ENCODE measurements at regions not wholly inside any gene's neighbourhood (a gene's known extent, or its start where the extent isn't known, plus 50 kb on each side); places are given as distances from the start of the nearest gene placed in this dataset.

GRCh38 chr4:104163820-104164219 is 330.9 kb downstream of the CXXC4 start:
- Mint-ChIP-seq H3K4me1 (no peaks in the 10 kb centered on the region), H3K27ac (no peak overlapping the region), H3K27me3 (ENCODE audit: insufficient read depth, low read depth, poor library complexity) (peaks cover 2% of the 10 kb centered on the region), H3K9me3 (no peaks in the 10 kb centered on the region), H3K36me3 (ENCODE audit: low read depth) (no peaks in the 10 kb centered on the region), H3K4me3 (no peak overlapping the region)
- H4K20me1 ChIP-seq (replicated peaks; ENCODE audit: insufficient read depth) = no peaks in the 10 kb centered on the region
- no peaks in the 10 kb centered on the region for H3K27me3 ChIP-seq (ENCODE audit: insufficient read depth)
- H3K27ac ChIP-seq (ENCODE audit: low read depth) = no peak overlapping the region
- H3K36me3 ChIP-seq (ENCODE audit: insufficient read depth) = no peaks in the 10 kb centered on the region
- no peak for ATAC-seq
- no peak overlapping the region for H3K4me3 ChIP-seq
- no peak for DNase-seq (ENCODE audit: low spot score)
- no peak for TF ChIP-seq STAT1 (IDR thresholded peaks at IDR 0.05; ENCODE audit: unreplicated experiment)
- TF ChIP-seq EZH2phosphoT487 (IDR thresholded peaks at IDR 0.05; ENCODE audit: unreplicated experiment) = no peak
- TF ChIP-seq, protein P1, sequence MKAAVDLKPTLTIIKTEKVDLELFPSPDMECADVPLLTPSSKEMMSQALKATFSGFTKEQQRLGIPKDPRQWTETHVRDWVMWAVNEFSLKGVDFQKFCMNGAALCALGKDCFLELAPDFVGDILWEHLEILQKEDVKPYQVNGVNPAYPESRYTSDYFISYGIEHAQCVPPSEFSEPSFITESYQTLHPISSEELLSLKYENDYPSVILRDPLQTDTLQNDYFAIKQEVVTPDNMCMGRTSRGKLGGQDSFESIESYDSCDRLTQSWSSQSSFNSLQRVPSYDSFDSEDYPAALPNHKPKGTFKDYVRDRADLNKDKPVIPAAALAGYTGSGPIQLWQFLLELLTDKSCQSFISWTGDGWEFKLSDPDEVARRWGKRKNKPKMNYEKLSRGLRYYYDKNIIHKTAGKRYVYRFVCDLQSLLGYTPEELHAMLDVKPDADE (IDR thresholded peaks at IDR 0.05) = no peak
- no peak for TF ChIP-seq JUNB (IDR thresholded peaks at IDR 0.05; ENCODE audit: unreplicated experiment)
- no peak for TF ChIP-seq CTCF (conservative IDR thresholded peaks at IDR 0.05; ENCODE audit: low read depth in 2 of 2)
- no peak for TF ChIP-seq EZH2 (IDR thresholded peaks at IDR 0.05; ENCODE audit: low read depth, unreplicated experiment)
- no peak for TF ChIP-seq NANOG (IDR thresholded peaks at IDR 0.05; ENCODE audit: borderline replicate concordance)
- TF ChIP-seq CREB1 (CRISPR knock-in tag; IDR thresholded peaks at IDR 0.05; ENCODE audit: low read depth) = no peak
- TF ChIP-seq POLR2AphosphoS5 (IDR thresholded peaks at IDR 0.05; ENCODE audit: low read depth) = no peak
- TF ChIP-seq, protein P2, sequence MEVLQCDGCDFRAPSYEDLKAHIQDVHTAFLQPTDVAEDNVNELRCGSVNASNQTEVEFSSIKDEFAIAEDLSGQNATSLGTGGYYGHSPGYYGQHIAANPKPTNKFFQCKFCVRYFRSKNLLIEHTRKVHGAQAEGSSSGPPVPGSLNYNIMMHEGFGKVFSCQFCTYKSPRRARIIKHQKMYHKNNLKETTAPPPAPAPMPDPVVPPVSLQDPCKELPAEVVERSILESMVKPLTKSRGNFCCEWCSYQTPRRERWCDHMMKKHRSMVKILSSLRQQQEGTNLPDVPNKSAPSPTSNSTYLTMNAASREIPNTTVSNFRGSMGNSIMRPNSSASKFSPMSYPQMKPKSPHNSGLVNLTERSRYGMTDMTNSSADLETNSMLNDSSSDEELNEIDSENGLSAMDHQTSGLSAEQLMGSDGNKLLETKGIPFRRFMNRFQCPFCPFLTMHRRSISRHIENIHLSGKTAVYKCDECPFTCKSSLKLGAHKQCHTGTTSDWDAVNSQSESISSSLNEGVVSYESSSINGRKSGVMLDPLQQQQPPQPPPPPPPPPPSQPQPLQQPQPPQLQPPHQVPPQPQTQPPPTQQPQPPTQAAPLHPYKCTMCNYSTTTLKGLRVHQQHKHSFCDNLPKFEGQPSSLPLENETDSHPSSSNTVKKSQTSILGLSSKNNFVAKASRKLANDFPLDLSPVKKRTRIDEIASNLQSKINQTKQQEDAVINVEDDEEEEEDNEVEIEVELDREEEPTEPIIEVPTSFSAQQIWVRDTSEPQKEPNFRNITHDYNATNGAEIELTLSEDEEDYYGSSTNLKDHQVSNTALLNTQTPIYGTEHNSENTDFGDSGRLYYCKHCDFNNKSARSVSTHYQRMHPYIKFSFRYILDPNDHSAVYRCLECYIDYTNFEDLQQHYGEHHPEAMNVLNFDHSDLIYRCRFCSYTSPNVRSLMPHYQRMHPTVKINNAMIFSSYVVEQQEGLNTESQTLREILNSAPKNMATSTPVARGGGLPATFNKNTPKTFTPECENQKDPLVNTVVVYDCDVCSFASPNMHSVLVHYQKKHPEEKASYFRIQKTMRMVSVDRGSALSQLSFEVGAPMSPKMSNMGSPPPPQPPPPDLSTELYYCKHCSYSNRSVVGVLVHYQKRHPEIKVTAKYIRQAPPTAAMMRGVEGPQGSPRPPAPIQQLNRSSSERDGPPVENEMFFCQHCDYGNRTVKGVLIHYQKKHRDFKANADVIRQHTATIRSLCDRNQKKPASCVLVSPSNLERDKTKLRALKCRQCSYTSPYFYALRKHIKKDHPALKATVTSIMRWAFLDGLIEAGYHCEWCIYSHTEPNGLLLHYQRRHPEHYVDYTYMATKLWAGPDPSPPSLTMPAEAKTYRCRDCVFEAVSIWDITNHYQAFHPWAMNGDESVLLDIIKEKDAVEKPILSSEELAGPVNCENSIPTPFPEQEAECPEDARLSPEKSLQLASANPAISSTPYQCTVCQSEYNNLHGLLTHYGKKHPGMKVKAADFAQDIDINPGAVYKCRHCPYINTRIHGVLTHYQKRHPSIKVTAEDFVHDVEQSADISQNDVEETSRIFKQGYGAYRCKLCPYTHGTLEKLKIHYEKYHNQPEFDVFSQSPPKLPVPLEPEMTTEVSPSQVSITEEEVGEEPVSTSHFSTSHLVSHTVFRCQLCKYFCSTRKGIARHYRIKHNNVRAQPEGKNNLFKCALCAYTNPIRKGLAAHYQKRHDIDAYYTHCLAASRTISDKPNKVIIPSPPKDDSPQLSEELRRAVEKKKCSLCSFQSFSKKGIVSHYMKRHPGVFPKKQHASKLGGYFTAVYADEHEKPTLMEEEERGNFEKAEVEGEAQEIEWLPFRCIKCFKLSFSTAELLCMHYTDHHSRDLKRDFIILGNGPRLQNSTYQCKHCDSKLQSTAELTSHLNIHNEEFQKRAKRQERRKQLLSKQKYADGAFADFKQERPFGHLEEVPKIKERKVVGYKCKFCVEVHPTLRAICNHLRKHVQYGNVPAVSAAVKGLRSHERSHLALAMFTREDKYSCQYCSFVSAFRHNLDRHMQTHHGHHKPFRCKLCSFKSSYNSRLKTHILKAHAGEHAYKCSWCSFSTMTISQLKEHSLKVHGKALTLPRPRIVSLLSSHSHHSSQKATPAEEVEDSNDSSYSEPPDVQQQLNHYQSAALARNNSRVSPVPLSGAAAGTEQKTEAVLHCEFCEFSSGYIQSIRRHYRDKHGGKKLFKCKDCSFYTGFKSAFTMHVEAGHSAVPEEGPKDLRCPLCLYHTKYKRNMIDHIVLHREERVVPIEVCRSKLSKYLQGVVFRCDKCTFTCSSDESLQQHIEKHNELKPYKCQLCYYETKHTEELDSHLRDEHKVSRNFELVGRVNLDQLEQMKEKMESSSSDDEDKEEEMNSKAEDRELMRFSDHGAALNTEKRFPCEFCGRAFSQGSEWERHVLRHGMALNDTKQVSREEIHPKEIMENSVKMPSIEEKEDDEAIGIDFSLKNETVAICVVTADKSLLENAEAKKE (CRISPR knock-in tag; IDR thresholded peaks at IDR 0.05) = no peak
- TF ChIP-seq, protein P3, sequence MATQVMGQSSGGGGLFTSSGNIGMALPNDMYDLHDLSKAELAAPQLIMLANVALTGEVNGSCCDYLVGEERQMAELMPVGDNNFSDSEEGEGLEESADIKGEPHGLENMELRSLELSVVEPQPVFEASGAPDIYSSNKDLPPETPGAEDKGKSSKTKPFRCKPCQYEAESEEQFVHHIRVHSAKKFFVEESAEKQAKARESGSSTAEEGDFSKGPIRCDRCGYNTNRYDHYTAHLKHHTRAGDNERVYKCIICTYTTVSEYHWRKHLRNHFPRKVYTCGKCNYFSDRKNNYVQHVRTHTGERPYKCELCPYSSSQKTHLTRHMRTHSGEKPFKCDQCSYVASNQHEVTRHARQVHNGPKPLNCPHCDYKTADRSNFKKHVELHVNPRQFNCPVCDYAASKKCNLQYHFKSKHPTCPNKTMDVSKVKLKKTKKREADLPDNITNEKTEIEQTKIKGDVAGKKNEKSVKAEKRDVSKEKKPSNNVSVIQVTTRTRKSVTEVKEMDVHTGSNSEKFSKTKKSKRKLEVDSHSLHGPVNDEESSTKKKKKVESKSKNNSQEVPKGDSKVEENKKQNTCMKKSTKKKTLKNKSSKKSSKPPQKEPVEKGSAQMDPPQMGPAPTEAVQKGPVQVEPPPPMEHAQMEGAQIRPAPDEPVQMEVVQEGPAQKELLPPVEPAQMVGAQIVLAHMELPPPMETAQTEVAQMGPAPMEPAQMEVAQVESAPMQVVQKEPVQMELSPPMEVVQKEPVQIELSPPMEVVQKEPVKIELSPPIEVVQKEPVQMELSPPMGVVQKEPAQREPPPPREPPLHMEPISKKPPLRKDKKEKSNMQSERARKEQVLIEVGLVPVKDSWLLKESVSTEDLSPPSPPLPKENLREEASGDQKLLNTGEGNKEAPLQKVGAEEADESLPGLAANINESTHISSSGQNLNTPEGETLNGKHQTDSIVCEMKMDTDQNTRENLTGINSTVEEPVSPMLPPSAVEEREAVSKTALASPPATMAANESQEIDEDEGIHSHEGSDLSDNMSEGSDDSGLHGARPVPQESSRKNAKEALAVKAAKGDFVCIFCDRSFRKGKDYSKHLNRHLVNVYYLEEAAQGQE (IDR thresholded peaks at IDR 0.05; ENCODE audit: unreplicated experiment) = no peak
- TF ChIP-seq ZNF331 (CRISPR knock-in tag; IDR thresholded peaks at IDR 0.05; ENCODE audit: low read depth) = no peak
- no peak for TF ChIP-seq ZNF114 (CRISPR knock-in tag; IDR thresholded peaks at IDR 0.05)
- H2AFZ ChIP-seq = no peak overlapping the region
- no peak overlapping the region for H3K4me2 ChIP-seq
- H3K4me1 ChIP-seq (ENCODE audit: insufficient read depth) = no peaks in the 10 kb centered on the region
- H3K79me2 ChIP-seq (replicated peaks; ENCODE audit: insufficient read depth) = no peaks in the 10 kb centered on the region
- 0 out of 2 replicates have a peak, but pooled peaks cover 3% of the 10 kb centered on the region for H3K9me2 ChIP-seq (ENCODE audit: insufficient read depth)
- no peaks in the 10 kb centered on the region for H3F3A ChIP-seq (replicated peaks; ENCODE audit: low read depth)

Data from GM23338 (cell line).